ENCODE measurements at regions not wholly inside any gene's neighbourhood (a gene's known extent, or its start where the extent isn't known, plus 50 kb on each side); places are given as distances from the start of the nearest gene placed in this dataset.

GRCh38 chr1:199678771-199679170, 348.7 kb upstream of the NR5A2 start:
- no peak for DNase-seq (ENCODE audit: low spot score)

GRCh38 chr1:199682081-199682480, 345.4 kb upstream of the NR5A2 start:
- no peak for DNase-seq (ENCODE audit: low spot score)

DNA sequence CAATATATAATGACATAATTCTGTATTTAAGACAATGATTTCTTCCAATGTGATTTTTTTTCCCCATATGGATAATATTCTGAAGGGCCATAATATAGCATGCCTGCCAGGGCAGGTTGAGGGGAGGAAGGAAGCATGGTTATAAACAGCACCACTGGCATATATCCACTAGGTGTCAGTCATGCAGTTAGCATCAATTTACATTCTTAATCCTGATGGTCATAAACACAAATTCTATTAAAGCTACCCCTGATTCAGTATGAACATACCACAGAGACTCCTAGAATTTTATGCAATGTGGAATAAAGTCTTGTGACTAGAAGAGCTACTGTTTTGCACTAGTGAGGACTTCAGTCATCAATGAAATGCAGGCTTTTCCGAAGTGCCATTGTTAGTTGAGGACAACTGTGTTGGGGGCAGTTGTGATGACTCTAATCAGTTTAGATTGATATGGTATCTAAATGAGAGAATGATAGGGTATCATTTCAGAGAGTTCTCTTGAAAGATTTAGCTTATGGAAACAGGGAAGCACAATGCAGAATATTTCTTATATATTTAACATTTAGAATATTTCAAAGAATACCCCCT, 342.7 kb upstream of the NR5A2 start:
- no peak for DNase-seq (ENCODE audit: low spot score)

- DNase-seq (ENCODE audit: low spot score): no peak
These were observed 342.1 kb upstream of the NR5A2 start for GRCh38 chr1:199685369-199685768.

DNA sequence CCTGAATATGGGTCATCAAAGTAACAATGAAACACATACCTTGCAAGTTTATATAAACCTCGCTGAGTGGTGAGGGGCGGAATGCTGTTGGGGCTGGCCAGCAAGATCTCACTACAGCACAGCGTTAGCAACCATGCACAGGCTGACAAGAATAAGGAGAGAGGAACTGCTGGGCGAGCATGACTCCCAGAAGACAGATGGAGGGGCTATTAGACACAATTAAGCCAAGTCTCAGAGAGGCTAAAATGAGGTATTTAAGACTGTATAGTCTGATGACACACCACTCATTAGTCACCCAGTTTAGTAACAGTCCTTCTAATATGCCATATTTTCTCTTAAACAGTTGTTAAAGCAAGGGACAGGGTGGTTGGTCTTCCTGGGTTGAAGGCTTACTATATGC, 340.2 kb upstream of the NR5A2 start:
- DNase-seq (ENCODE audit: low spot score): no peak

DNA sequence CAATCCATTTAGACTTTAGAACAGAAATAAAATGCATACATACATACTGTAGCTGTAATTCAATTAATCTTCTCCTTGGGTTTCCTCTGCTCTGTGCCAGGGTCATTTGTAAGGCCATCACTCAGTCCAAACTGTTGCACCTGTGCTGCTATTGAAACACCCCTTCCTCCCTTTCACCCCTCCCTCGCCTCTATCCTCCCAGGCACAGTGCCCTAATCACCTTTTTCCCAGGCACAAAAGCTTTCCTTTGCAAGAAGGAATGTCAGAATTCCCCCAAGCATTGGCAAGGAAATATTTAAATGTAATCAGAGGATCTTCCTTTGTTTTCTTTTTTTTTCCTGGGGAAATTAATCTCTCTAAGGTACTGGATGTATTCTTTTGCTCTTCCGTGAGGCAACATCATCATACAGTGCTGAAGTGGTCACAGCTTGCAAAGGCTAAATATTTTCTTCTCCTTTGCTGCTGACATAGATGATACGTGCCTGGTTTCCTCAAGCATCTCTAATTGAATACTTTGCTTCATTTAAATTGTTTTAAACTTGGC, 339.3 kb upstream of the NR5A2 start:
- DNase-seq (ENCODE audit: low spot score): no peak

- no peak for DNase-seq (ENCODE audit: low spot score)
These were observed 338.7 kb upstream of the NR5A2 start for GRCh38 chr1:199688774-199689173.

- DNase-seq (ENCODE audit: low spot score): no peak
These were observed 337.0 kb upstream of the NR5A2 start for GRCh38 chr1:199690496-199690895.

- no peak for DNase-seq (ENCODE audit: low spot score)
These were observed 336.0 kb upstream of the NR5A2 start for GRCh38 chr1:199691540-199691939.

- DNase-seq (ENCODE audit: low spot score): no peak
These were observed 333.8 kb upstream of the NR5A2 start for GRCh38 chr1:199693724-199694123.

- DNase-seq (ENCODE audit: low spot score): no peak
These were observed 331.3 kb upstream of the NR5A2 start for GRCh38 chr1:199696225-199696624.

GRCh38 chr1:199698222-199698621, 329.3 kb upstream of the NR5A2 start:
- no peak for DNase-seq (ENCODE audit: low spot score)

GRCh38 chr1:199700551-199700950, 327.0 kb upstream of the NR5A2 start:
- no peak for DNase-seq (ENCODE audit: low spot score)

- no peak for DNase-seq (ENCODE audit: low spot score)
These were observed 325.8 kb upstream of the NR5A2 start for GRCh38 chr1:199701726-199702125.

- DNase-seq (ENCODE audit: low spot score): no peak
These were observed 323.3 kb upstream of the NR5A2 start for GRCh38 chr1:199704231-199704630.

DNA sequence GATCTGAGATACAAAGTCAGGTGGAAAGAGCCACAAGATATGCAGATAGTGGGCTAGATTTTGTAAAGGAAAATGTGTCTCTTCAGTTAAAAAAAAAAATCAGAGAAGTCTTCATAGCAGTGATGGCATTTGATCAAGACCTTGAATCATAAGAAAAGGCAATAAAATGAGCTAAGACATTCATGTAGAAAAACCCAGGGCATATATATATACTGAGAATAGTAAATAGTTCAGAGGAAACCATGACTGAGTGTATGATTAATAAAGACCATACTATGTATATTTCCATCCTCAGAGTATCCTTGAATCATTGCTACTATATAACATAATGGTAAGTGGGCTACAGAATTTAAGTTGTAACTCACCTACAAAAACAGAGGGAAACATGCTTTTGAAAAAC, 321.7 kb upstream of the NR5A2 start:
- no peak for DNase-seq (ENCODE audit: low spot score)

DNA sequence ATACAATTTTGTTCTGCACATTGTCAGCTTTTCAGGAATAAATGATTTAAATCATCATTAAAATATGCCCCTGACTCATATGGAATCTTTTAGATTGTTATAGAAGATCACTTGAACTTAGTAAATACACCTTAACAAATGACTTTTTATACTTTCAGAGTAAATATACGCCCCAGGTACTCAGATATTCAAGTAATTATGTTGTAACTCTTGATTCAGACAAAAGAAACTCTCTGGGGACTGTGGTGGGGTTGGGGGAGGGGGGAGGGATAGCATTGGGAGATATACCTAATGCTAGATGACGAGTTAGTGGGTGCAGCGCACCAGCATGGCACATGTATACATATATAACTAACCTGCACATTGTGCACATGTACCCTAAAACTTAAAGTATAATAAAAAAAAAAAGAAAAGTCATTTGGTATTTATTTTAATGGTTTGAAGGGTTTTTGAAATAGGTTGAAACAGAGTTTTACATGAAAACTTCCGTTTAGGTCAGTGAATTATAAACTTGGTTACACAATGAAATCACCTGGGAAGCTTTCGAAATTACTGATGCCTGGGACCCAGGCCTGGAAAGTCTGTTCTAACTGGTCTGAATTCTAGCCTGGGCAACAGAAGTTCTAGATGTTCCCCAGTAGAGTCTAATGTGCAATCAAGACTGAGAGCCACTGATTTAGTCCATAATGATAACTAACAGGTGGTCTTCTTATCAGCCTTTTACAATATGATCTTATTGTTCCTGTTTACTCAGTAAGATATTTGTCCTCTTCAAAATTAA, 320.5 kb upstream of the NR5A2 start:
- DNase-seq (ENCODE audit: low spot score): no peak

GRCh38 chr1:199710974-199711373, 316.5 kb upstream of the NR5A2 start:
- no peak for DNase-seq (ENCODE audit: low spot score)

GRCh38 chr1:199716729-199717128, 310.8 kb upstream of the NR5A2 start:
- no peak for DNase-seq (ENCODE audit: low spot score)

DNA sequence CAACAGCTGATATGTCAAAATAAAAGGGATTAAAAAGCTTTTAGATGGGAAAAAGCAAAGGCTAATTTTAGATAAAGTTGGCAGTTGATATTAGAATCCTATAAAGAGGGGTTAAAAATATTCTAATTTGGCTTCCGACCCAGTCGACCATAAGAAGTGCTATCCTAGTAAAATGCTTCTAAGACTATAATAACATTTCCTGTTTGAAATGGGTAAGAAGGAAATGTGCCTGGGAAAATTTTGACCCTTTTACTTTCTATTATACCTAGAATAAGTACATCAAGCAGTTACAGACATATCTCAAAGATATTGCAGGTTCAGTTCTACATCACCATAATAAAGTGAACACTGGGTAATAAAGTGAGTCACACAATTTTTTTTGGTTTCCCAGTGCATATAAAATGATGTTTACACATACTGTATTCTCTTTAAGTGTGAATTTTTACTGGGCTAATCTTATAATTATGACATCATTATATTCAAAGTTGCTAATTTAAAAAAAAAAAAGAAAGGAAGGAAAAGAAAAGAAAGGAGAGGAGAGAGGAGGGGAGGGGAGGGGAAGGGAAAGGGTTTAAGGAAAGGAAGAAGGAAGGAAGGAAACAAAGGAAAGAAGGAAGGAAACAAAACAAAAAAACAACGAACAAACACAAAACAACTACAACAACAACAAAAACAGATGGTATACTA, 308.2 kb upstream of the NR5A2 start:
- no peak for DNase-seq (ENCODE audit: low spot score)

DNA sequence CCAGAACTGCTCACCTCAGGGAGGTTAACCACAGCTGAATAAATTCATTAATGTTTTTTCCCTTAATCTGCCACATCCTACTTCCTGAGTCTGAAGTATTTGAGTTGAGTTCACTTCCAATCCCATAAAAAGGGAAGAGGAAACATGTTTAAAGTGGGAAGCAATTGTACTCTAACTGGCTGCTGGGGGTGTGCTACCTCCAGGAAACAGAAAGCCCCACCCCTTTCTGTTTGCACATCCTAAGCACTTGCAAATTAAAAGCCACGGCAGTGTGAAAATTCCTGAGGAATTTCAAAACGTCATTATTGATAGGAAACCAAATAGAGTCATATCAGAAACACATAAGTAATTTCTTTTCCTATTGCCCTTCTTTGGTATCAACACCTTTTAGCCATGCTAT, 307.0 kb upstream of the NR5A2 start:
- DNase-seq (ENCODE audit: low spot score): no peak

DNA sequence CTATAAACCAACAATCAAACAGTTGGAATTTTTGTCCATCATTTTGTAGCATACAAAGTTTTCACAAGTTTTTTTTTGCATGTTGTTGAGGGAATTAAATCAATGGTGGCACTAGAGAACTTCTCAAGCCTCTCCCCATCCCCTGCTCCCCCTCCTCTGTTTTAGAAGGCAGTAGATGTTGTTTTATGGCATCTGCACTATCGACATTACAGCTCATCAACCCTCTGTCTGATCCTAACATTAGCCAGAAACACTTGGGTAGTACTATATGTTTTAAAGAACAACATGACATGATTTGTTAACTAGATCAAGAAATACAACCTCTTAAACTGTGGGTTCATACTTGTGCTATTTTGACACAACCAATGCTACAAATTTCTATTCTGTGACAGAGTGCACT, 306.5 kb upstream of the NR5A2 start:
- no peak for DNase-seq (ENCODE audit: low spot score)

Data from mesenteric fat pad (tissue), 1 donor.